Upper lobe of left lung (tissue), 6 donors: ENCODE measurements at regions not wholly inside any gene's neighbourhood (a gene's known extent, or its start where the extent isn't known, plus 50 kb on each side); places are given as distances from the start of the nearest gene placed in this dataset.

Experiments used
- ATAC-seq, 2 donors: fragments of 200-7000 bp; cut with Tn5 transposase; one replicate each; pipeline ENCODE4 v1.9.1; 2022; ENCODE audit warnings: mild to moderate bottlenecking in 2 of 2, moderate library complexity in 2 of 2; ENCODE audit not compliant: low FRiP score in 2 of 2
- DNase-seq, 2 donors: peaks; one replicate each; pipeline ENCODE4 v3.0.0-alpha.2; 2019 to 2020
- H3K27ac ChIP-seq, 4 donors: fragments of 200-600 bp; sonication (generic); one replicate each; pipeline ENCODE4 v1.5.1; 2016 to 2019
- H3K27me3 ChIP-seq, 4 donors: fragments of 200-600 bp; sonication (generic); one replicate each; pipeline ENCODE4 v1.5.1; 2017 to 2019
- H3K36me3 ChIP-seq, 4 donors: fragments of 200-600 bp; sonication (generic); one replicate each; pipeline ENCODE4 v1.5.1; 2016 to 2019
- H3K4me1 ChIP-seq, 4 donors: fragments of 200-600 bp; sonication (generic); one replicate each; pipeline ENCODE4 v1.5.1; 2018 to 2019
- H3K4me3 ChIP-seq, 4 donors: fragments of 200-600 bp; sonication (generic); one replicate each; pipeline ENCODE4 v1.5.1; 2017 to 2019; ENCODE audit warnings: mild to moderate bottlenecking in 2 of 4, moderate library complexity in 1 of 4
- H3K9me3 ChIP-seq, 4 donors: fragments of 200-600 bp; sonication (generic); one replicate each; pipeline ENCODE4 v1.5.1; 2018 to 2019
- CTCF ChIP-seq, 6 experiments: fragments of 450-650 bp in 4 of 6; fragments of 200-600 bp in 2 of 6; sonication (generic) in 2 of 6; IDR thresholded peaks; one replicate each; pipeline ENCODE4 v1.5.1; 2016 to 2019; ENCODE audit warnings: antibody characterized with exemption in 6 of 6
- EP300 ChIP-seq, 4 donors: sonication (generic); formaldehyde crosslinking; IDR thresholded peaks; one replicate each; pipeline ENCODE4 v1.5.1; 2017; ENCODE audit warnings: antibody characterized with exemption in 4 of 4, control low read depth in 2 of 4
- POLR2A ChIP-seq, 4 donors: fragments of 450-650 bp; IDR thresholded peaks; one replicate each; pipeline ENCODE4 v1.5.1; 2016 to 2017; ENCODE audit warnings: antibody characterized with exemption in 4 of 4, mild to moderate bottlenecking in 2 of 4
- POLR2AphosphoS5 ChIP-seq, 2 donors: sonication (generic); formaldehyde crosslinking; IDR thresholded peaks; one replicate each; pipeline ENCODE4 v1.5.1; 2017; ENCODE audit warnings: antibody characterized with exemption in 2 of 2
- WGBS, 2 donors: methylation state at CpG; one replicate each; pipeline ENCODE4 v1.1.5; 2017 to 2018; 5-methylcytosine and 5-hydroxymethylcytosine counted together
- donor health status: DM: no; HTN: no; CAD: no; lungs with moderate emphysema.
- donor health status: DM: no; HTN: yes; CAD: no; lungs with severe emphysema.

GRCh38 chr5:34496701-34497469 is 159.2 kb upstream of the RAI14 start:
- 42 to 58% methylated on average over 7 to 10 of the region's 10 CpGs for WGBS, 2 donors
- no peak for ATAC-seq

DNA sequence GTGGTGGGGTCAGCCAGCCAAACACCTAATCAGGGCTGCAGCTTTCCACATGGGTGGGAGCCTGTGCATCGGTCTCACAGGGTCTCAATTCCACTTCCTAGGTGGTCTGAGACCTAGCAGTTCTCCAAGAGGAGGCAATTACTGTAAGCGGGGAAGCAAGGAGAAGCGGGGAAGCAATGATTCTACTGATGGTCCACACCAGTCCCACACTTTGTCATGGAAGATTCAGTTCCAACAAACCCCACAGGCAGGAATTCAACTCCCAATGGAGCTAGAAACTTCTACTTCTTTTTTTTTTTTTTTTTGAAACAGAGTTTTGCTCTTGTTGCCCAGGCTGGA is 158.7 kb upstream of the RAI14 start:
- no peak for DNase-seq
- no peak for ATAC-seq
- no peak for TF ChIP-seq POLR2A (IDR thresholded peaks at IDR 0.05)
- H3K27ac ChIP-seq: peak overlapping the region in 1 of 4 donors; percentile 65
- no peaks in the 10 kb centered on the region for H3K27me3 ChIP-seq
- WGBS, 2 donors: 81 to 85% methylated on average over 3 of the region's 3 CpGs
- H3K9me3 ChIP-seq: no peaks in the 10 kb centered on the region
- no peak overlapping the region for H3K4me3 ChIP-seq
- no peaks in the 10 kb centered on the region for H3K36me3 ChIP-seq
- H3K4me1 ChIP-seq: peaks cover 19 to 39% (median 30%) of the 10 kb centered on the region in 4 donors

More at GRCh38 chr5:34496701-34497469, 159.2 kb upstream of the RAI14 start:
- Histone ChIP-seq H3K27ac (no peak overlapping the region), H3K4me3 (no peak overlapping the region), H3K4me1 (peaks cover 19 to 39% (median 30%) of the 10 kb centered on the region in 4 donors), H3K9me3 (no peaks in the 10 kb centered on the region), H3K27me3 (no peaks in the 10 kb centered on the region), H3K36me3 (no peaks in the 10 kb centered on the region)
- TF ChIP-seq CTCF (IDR thresholded peaks at IDR 0.05): no peak
- no peak for TF ChIP-seq POLR2A (IDR thresholded peaks at IDR 0.05)
- no peak for TF ChIP-seq POLR2AphosphoS5 (IDR thresholded peaks at IDR 0.05)
- TF ChIP-seq EP300 (IDR thresholded peaks at IDR 0.05): no peak
- no peak for DNase-seq

GRCh38 chr5:34498572-34498971 is 157.6 kb upstream of the RAI14 start:
- Histone ChIP-seq H3K27ac (peak overlapping the region; percentile 42 to 84 (median 58)), H3K4me1 (peaks cover 19 to 49% (median 33%) of the 10 kb centered on the region in 4 donors), H3K9me3 (no peaks in the 10 kb centered on the region), H3K4me3 (no peak overlapping the region), H3K36me3 (no peaks in the 10 kb centered on the region), H3K27me3 (no peaks in the 10 kb centered on the region)
- WGBS, 2 donors: 39 to 58% methylated on average over 4 of the region's 4 CpGs
- ATAC-seq (peak in 1 of 2 donors; percentile 15), DNase-seq (no peak)
- no peak for TF ChIP-seq EP300 (IDR thresholded peaks at IDR 0.05)

GRCh38 chr5:34499001-34499734 is 157.0 kb upstream of the RAI14 start:
- 69 to 76% methylated on average over 5 of the region's 5 CpGs for WGBS, 2 donors
- H3K4me3 ChIP-seq: no peak overlapping the region
- peak; percentile 46 to 63 for ATAC-seq
- no peaks in the 10 kb centered on the region for H3K9me3 ChIP-seq
- TF ChIP-seq POLR2AphosphoS5 (IDR thresholded peaks at IDR 0.05) (no peak), CTCF (IDR thresholded peaks at IDR 0.05) (no peak), POLR2A (IDR thresholded peaks at IDR 0.05) (no peak), EP300 (IDR thresholded peaks at IDR 0.05) (no peak)
- peaks cover 23 to 55% (median 37%) of the 10 kb centered on the region in 4 donors for H3K4me1 ChIP-seq
- peak in 1 of 2 donors; percentile 45 for DNase-seq
- H3K36me3 ChIP-seq: no peaks in the 10 kb centered on the region
- H3K27ac ChIP-seq: peak overlapping the region; percentile 42 to 84 (median 58)
- H3K27me3 ChIP-seq: no peaks in the 10 kb centered on the region

DNA sequence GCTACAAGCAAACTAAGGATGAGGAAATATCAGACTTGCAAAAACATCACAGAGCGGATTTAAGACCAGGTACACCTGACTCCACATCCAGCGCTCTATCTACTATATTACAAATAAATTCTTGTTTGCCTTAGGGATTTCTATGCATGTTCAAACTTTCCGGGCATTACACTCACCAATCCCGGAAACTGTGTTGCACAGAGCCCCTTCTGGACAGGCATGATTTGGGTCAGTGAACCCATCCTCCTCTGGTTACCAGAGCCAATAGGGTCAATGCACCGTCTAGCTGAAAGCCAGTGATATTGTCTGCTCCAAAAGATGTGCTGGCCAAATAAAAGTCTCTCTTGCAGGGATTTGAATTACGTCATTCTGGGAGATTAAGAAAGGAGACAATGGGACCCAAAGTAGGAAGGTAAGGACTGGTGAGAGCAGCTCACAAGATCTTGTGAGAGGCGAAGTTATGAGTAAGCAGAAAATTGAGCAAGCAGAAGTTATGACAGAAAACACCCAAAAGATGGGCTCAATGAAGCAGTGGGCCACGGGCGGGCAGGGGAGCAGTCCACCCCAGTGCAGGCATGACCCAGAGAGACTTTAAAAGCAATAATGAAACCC is 155.8 kb upstream of the RAI14 start:
- no peaks in the 10 kb centered on the region for H3K27me3 ChIP-seq
- peak overlapping the region in 1 of 4 donors; percentile 84 for H3K27ac ChIP-seq
- peaks cover 23 to 57% (median 39%) of the 10 kb centered on the region in 4 donors for H3K4me1 ChIP-seq
- H3K4me3 ChIP-seq: no peak overlapping the region
- no peak for ATAC-seq
- peak in 1 of 4 donors; percentile 39 for TF ChIP-seq EP300 (IDR thresholded peaks at IDR 0.05)
- no peak for TF ChIP-seq POLR2AphosphoS5 (IDR thresholded peaks at IDR 0.05)
- no peaks in the 10 kb centered on the region for H3K9me3 ChIP-seq
- 74 to 75% methylated on average over 9 of the region's 9 CpGs for WGBS, 2 donors
- DNase-seq: no peak
- no peaks in the 10 kb centered on the region for H3K36me3 ChIP-seq

- no peak for TF ChIP-seq CTCF (IDR thresholded peaks at IDR 0.05)
- no peak for TF ChIP-seq POLR2AphosphoS5 (IDR thresholded peaks at IDR 0.05)
- no peak for TF ChIP-seq EP300 (IDR thresholded peaks at IDR 0.05)
- TF ChIP-seq POLR2A (IDR thresholded peaks at IDR 0.05): no peak
- Histone ChIP-seq H3K27ac (peak overlapping the region in 1 of 4 donors; percentile 13), H3K36me3 (no peaks in the 10 kb centered on the region), H3K9me3 (no peaks in the 10 kb centered on the region), H3K4me1 (peaks cover 23 to 57% (median 39%) of the 10 kb centered on the region in 4 donors), H3K27me3 (no peaks in the 10 kb centered on the region), H3K4me3 (no peak overlapping the region)
- 81 to 86% methylated on average over 2 of the region's 2 CpGs for WGBS, 2 donors
- ATAC-seq (no peak), DNase-seq (no peak)
Observed at GRCh38 chr5:34501016-34501415, 155.1 kb upstream of the RAI14 start.
